Fibroblast of the conjunctiva (primary cell): ENCODE measurements at regions not wholly inside any gene's neighbourhood (a gene's known extent, or its start where the extent isn't known, plus 50 kb on each side); places are given as distances from the start of the nearest gene placed in this dataset.

Experiments used
- DNase-seq: peaks from one replicate; pipeline ENCODE4 v3.0.0-alpha.2; 2010; ENCODE audit warnings: low read depth

DNA sequence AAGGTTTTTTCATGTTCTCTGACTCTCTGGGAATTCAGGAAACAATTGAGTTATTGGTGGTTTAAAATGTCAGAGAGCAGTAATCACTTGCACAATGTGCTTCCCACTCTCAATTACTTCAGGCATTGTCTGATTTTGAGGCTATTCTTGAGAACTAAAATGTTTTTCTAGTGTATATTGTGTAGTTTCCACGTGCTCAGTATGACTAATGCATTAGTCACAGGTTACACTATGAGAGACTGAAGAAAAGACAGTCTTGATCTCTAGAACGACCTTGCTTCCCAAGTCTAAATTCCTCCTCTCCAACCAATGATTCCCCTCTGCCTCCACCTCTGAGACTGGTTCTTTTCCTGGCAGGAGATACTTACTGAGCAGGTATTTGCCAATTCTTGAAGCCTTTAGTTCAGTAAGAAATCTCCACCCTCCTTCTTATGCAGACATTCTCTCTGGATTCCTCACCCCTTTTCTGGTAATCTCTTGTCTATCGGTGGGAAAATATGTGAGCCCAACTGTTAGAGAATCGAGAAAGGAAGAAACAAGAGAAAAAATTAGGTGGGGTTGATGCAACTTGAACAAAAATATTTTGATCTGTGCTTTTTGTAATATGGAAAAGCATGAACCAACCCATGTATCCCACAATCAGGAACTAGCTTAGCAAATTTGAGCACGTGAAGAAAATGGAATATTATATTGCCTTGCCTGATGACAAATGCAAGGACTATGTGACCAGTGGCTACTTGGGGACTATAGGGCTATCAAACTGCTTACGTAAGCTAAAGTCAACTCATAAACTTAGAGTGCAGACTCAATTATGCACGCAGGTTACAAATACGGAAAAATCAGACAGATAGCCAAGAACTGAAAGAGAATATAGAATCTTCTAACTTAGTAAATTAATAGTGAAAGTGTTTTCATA is 61.1 kb upstream of the SLC22A16 start:
- peak; percentile 73 for DNase-seq

DNA sequence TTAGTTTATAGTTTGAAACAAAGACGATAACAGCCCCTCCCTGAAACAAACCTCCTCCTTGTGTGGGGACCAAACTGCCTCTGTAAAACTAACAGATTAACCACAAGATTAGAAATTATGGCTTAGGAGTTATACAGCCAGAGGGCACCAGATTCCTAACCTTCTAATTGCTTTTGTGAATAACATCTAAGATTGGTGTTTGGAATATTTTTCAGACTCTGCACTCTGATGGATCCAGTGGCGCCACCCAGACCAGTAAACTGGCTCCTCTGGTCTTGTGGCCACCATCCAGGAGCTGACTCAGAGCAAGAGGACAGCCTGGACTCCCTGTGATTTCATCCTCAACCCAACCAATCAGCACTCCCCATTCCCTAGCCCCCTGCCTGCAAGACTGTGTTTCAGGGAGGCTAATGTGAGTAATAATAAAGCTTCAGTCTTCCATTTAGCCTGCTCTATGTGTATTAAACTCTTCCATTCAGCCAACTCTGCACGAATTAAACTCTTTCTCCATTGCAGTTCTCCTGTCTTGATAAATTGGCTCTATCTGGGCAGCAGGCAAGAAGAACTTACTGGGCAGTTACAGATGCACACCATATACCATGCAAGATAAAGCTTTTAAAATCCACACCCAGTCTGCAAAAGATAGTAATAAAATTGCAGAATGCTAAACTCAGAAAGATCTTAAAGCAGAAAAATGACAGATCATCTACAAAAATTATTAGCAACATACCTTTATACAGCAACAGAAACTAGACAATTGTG is 58.5 kb upstream of the SLC22A16 start:
- DNase-seq = peak; percentile 43

DNA sequence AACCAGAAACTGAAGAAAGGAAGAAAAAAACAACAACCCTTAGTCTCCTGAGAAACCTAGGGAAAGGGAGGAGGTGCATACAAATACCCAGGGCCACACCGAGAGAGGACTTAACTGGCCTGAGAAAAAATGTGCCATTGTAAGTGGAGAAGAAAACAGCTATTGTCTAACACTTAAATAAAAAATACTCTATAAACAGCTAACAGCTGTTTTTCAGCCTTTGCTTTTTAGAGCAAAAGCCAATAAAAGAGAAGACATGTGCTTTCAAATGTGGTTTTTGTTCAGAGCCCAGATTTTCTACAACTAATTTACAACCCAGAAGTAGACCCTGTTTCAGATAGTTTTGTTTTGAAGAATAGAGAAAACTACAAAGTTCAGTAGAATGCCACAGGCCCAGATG is 56.0 kb upstream of the SLC22A16 start:
- DNase-seq = no peak

DNA sequence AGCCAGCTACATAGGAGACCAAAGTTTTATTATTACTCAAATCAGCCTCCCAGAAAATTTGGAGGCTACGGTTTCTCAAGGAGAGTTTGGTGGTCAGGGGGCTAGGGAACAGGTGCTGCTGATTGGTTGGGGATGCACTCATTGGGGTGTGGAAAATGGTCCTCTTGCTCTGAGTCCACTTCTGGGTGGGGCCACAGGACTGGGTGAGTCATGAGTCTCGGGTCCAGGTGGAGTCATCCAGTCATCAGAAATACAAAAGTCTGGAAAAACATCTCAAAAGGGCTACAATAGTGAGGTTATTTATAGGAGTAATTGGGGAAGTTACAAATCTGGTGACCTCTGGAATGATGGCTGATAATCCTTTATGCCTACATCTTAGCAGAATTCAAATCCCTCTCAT is 54.3 kb upstream of the SLC22A16 start:
- no peak for DNase-seq

DNA sequence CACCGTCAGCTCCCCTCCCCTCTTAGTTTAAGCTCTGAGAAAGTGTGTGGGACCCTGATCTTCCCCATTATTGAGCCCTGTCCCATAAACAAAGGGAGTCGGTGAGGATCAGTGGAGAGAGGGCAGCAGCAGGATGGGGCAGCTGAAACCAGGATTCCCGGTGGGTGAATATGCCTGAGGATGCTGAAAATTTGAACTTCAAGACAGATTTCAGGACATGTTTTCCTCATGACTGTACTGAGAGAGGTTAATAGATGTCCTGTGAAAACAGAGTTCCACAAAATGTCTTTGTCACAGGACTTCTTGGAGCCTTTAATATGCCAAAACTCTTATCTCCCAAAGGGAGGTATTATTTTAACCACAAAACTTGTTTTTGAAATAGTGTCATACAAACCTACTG is 53.5 kb upstream of the SLC22A16 start:
- no peak for DNase-seq

DNA sequence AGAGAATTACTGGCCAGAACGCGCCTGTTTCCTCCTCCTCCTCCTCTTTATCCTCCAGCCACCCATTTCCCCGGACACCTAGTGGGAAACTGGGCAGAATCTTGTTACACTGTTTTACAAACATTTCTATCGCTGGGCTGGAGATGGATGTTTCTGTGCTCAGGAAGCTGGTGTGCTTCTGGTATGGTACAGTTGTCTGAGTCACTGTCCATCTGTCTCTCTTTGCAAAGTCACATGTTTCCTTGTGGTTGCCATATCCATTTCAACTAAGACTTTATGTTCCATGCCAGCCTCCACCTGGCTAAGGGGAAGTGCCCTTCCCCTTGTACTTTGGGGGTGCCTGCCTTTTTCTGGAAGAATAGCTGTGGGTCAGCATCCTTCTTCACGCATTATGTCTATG is 52.9 kb upstream of the SLC22A16 start:
- no peak for DNase-seq

DNA sequence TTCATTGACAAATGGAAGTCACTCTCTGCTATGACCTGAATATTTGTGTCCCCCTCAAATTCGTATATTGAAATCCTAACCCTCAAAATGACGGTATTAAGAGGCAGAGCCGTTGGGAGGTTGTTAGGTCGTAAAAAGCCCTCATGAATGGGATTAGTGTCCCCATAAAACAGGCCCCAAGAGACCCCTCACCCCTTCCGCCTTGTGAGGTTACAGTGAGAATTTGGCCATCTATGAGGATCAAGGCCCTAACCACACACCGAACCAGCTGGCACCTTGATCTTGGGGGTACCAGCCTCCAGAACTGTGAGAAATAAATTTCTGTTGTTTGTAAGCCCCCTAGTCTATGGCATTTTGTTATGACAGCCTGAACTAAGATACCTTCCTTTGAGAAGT is 52.5 kb upstream of the SLC22A16 start:
- no peak for DNase-seq

DNA sequence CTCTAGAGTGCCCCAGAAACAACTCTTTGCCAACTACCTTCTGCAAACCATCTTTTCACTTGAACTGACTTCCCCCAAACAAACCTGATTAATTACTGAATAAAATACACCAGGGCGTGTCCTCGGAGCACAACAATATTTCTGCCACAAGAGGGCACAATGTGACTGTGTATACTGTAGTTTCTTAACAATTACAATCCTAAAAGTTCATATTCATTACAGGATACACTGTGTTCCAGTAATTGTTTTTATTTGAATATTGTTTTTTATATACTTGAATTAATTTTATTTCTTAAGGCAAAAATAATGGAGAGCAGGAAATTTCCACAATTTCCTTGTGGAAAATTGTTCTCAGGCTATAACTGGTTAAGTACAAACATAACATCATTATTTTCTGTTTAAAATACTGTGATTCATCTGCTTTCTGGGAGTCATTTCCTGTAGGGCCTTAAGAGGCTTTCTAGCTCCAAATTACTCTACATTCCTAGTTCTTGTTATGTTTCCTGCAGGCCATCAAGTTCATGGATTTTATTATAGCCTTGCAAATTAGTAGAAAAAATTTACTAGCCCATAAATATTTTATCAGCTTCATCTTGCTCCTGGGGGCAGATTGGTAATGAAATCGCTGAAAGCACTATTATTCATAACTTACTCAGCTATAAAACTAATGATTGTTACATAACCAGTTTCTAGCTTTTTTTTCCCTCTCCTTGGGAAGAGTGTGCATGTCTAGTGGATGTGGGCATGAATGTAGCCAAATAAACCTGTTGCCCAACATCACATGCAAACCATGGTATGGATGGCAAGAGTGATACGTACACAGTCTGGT is 51.9 kb upstream of the SLC22A16 start:
- DNase-seq = no peak

DNA sequence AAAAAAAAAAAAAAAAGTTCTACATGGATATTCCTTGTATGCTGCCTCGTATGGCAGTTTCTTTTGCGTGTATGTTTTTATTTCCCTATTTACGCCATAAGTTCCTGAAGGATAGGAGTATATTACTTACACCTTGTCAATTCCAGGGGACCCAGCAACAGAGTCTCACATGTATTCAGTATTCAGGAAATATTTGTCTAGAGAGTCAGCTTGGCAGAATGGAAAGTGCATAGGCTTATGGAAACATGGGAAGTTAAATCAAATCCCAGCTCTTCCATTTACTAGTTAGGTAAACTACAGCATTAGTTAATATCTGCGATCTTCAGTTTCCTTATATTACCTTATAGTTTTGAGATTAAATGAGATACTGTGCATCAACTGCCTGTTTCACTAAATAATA is 51.1 kb upstream of the SLC22A16 start:
- DNase-seq = no peak

DNA sequence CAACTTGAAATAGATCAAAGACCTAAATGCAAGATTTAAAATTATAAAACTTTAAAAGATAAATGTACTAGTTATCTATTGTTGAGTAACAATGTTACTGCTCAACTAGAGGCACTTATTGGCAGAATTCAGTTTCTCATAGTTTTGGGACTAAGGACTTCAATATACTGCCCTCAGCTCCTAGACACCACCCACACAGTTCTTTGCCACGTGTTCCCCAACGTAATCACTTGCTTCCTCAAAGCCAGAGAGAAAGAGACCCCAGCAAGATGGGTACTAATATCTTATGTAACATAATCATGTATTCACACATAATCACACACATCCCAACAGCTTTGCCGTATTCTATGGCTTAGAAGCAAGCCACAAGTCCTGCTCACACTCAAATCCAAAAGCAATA is 50.3 kb upstream of the SLC22A16 start:
- DNase-seq = no peak
